Endothelial cell of umbilical vein (primary cell): ENCODE measurements at regions not wholly inside any gene's neighbourhood (a gene's known extent, or its start where the extent isn't known, plus 50 kb on each side); places are given as distances from the start of the nearest gene placed in this dataset.

Source experiments
- BruUV-seq: library from RNA; stranded (reverse); fragments of 400-500 nt; replicated peaks from 2 replicates; lab custom pipeline; 2021; lab: Mats Ljungman, UMichigan
- CTCF ChIA-PET: fragments of 300-600, 350-600 bp; sonication (Branson Sonifier 250); formaldehyde crosslinking; loops from one replicate; lab custom pipeline; 2021; ENCODE audit warnings: antibody characterized with exemption, inconsistent platforms; lab: Charles Lee
- POLR2A ChIA-PET: fragments of 300-600, 350-600 bp; sonication (Branson Sonifier 250); formaldehyde crosslinking; loops from one replicate; lab custom pipeline; 2021; ENCODE audit warnings: antibody characterized with exemption, inconsistent platforms; lab: Charles Lee
- DNase-seq: peaks from one replicate; pipeline ENCODE4 v3.0.0-alpha.2; 2011; ENCODE audit warnings: low read depth, low spot score
- FAIRE-seq: peaks from 2 replicates; lab custom pipeline; 2011; peaks lifted over from hg19 to GRCh38; lab: Jason Lieb, UNC
- H2AFZ ChIP-seq: 2 replicates; pipeline ENCODE4 v1.6.0; 2012; ENCODE audit warnings: low read depth, low read length, control low read depth, inconsistent platforms
- H3K27ac ChIP-seq: 2 replicates; pipeline ENCODE4 v1.5.1; 2011; ENCODE audit warnings: low read depth, mild to moderate bottlenecking, control low read depth, low read length, moderate library complexity; ENCODE audit not compliant: insufficient read depth
- H3K27me3 ChIP-seq, 2 experiments: 2 replicates each; pipeline versions ENCODE4 v1.6.0 to v1.6.1; 2011; ENCODE audit warnings: low read length in 2 of 2, mixed read lengths in 1 of 2; ENCODE audit not compliant: control insufficient read depth in 2 of 2, insufficient read depth in 2 of 2
- H3K36me3 ChIP-seq, 2 experiments: 2 replicates in 1 of 2; 3 replicates in 1 of 2; pipeline ENCODE4 v1.5.1; 2011; ENCODE audit warnings: low read length in 2 of 2, mild to moderate bottlenecking in 1 of 2, moderate library complexity in 1 of 2; ENCODE audit not compliant: control insufficient read depth in 2 of 2, insufficient read depth in 2 of 2; ENCODE audit errors: extremely low read depth in 1 of 2
- H3K4me1 ChIP-seq: 3 replicates; pipeline ENCODE4 v1.5.1; 2011; ENCODE audit warnings: mild to moderate bottlenecking, low read length; ENCODE audit not compliant: control insufficient read depth, insufficient read depth; ENCODE audit errors: extremely low read depth
- H3K4me2 ChIP-seq: 2 replicates; pipeline ENCODE4 v1.6.1; 2011; ENCODE audit warnings: low read length, control low read depth, mixed read lengths; ENCODE audit not compliant: insufficient read depth
- H3K4me3 ChIP-seq, 3 experiments: fragments of 200-600 bp in 1 of 3; sonication (generic), shearing (Covaris generic) in 1 of 3; replicated peaks in 1 of 3; 2 replicates each; pipeline ENCODE4 v1.5.1; 2011 to 2016; ENCODE audit warnings: control low read depth in 3 of 3, low read length in 3 of 3, mild to moderate bottlenecking in 2 of 3, inconsistent platforms in 1 of 3, low read depth in 1 of 3, moderate library complexity in 1 of 3; ENCODE audit not compliant: insufficient read depth in 1 of 3
- H3K79me2 ChIP-seq: 2 replicates; pipeline ENCODE4 v1.6.0; 2012; ENCODE audit warnings: low read length, inconsistent platforms; ENCODE audit not compliant: control insufficient read depth, insufficient read depth
- H3K9ac ChIP-seq: replicated peaks from 2 replicates; pipeline ENCODE3; 2011; ENCODE audit warnings: low read length, control low read depth; ENCODE audit not compliant: insufficient read depth; ENCODE audit errors: extremely low read depth
- H3K9me1 ChIP-seq: replicated peaks from 3 replicates; pipeline ENCODE4 v1.6.0; 2011; ENCODE audit warnings: mild to moderate bottlenecking, low read length; ENCODE audit not compliant: control insufficient read depth, insufficient read depth; ENCODE audit errors: extremely low read depth
- H3K9me3 ChIP-seq: replicated peaks from 2 replicates; pipeline ENCODE4 v1.5.1; 2012; ENCODE audit warnings: low read length, inconsistent platforms; ENCODE audit not compliant: control insufficient read depth, insufficient read depth
- H4K20me1 ChIP-seq: replicated peaks from 2 replicates; pipeline ENCODE3; 2011; ENCODE audit warnings: mild to moderate bottlenecking, low read length; ENCODE audit not compliant: control insufficient read depth, insufficient read depth; ENCODE audit errors: extremely low read depth
- EZH2 ChIP-seq: IDR thresholded peaks from 2 replicates; pipeline ENCODE4 v1.6.1; 2012; ENCODE audit warnings: borderline replicate concordance, low read depth, mild to moderate bottlenecking, moderate library complexity, low read length, inconsistent platforms; ENCODE audit not compliant: severe bottlenecking
- FOS ChIP-seq: IDR thresholded peaks from 2 replicates; pipeline ENCODE4 v1.6.1; 2011; ENCODE audit warnings: mild to moderate bottlenecking, low read length, moderate library complexity, borderline replicate concordance; ENCODE audit not compliant: insufficient read depth
- GATA2 ChIP-seq: IDR thresholded peaks from 2 replicates; pipeline ENCODE4 v1.7.0; 2011; ENCODE audit warnings: low read depth, mild to moderate bottlenecking, moderate library complexity, mixed read lengths, low read length; ENCODE audit not compliant: insufficient read length, insufficient read depth
- JUN ChIP-seq: IDR thresholded peaks from 2 replicates; pipeline ENCODE4 v1.6.1; 2011; ENCODE audit warnings: borderline replicate concordance, low read depth; ENCODE audit not compliant: insufficient read length, insufficient read depth
- MYC ChIP-seq: IDR thresholded peaks from one replicate; pipeline ENCODE4 v1.6.1; 2011; ENCODE audit warnings: mild to moderate bottlenecking, low read depth, low read length
- POLR2A ChIP-seq: IDR thresholded peaks from 2 replicates; pipeline ENCODE4 v1.6.1; 2012; ENCODE audit warnings: low read depth, mild to moderate bottlenecking, control low read depth, low read length
- POLR2AphosphoS5 ChIP-seq: IDR thresholded peaks from 2 replicates; pipeline ENCODE4 v1.6.1; 2012; ENCODE audit warnings: low read depth, mild to moderate bottlenecking, control low read depth, low read length, moderate library complexity; ENCODE audit not compliant: insufficient read depth
- dilution Hi-C: fragments of 300-500 bp; cut with MboI; formaldehyde crosslinking; loops from one replicate; pipeline ENCODE4 v1.15.0; 2019; ENCODE audit warnings: low sequenced_read_pairs; ENCODE audit not compliant: extremely low pct_ligation_motif_present
- intact Hi-C: fragments of 100-400 bp; cut with micrococcal nuclease; formaldehyde crosslinking; loops from one replicate; pipeline ENCODE4 v1.10.0; 2022
- TF ChIP-seq, protein P1 (sequence below): IDR thresholded peaks from 2 replicates; pipeline ENCODE4 v1.6.1; 2011; ENCODE audit not compliant: insufficient read depth, insufficient read length
- TF ChIP-seq, protein P2 (sequence below), 2 donors: IDR thresholded peaks; 1 replicate in 1 of 2; 2 replicates in 1 of 2; pipeline ENCODE4 v1.5.1; 2011; ENCODE audit warnings: low read length in 2 of 2, mild to moderate bottlenecking in 2 of 2, moderate library complexity in 2 of 2, control low read depth in 1 of 2, inconsistent platforms in 1 of 2, low read depth in 1 of 2; ENCODE audit not compliant: insufficient read depth in 1 of 2; ENCODE audit errors: extremely low read depth in 1 of 2

DNA sequence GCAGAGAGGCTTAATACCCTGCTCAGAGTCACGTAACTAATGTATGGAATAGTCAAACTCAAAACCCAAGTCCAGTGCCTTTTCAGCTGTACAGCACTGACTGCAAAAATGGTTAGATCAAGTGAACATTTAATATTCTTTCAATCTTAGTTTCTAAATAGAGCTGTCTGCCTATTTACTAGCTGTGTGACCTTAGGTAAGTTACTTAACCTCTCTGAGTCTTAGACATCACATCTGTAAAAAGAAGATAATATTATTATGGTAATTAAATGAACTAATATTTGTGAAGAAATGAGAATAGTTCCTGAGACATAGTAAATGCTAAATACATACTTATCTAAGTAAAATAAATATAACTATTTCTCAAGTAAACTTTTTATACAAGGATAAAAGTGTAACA lies 235.5 kb downstream of the SAMD5 start:
- H3K9me1 ChIP-seq = no peaks in the 10 kb centered on the region
- H3K4me2 ChIP-seq = no peak overlapping the region
- H3K27me3 ChIP-seq = no peaks in the 10 kb centered on the region
- no peak overlapping the region for H3K27ac ChIP-seq
- no peak for DNase-seq
- TF ChIP-seq JUN = no peak
- TF ChIP-seq POLR2AphosphoS5 = no peak
- TF ChIP-seq EZH2 = no peak
- no peak for TF ChIP-seq FOS
- TF ChIP-seq, protein P1, sequence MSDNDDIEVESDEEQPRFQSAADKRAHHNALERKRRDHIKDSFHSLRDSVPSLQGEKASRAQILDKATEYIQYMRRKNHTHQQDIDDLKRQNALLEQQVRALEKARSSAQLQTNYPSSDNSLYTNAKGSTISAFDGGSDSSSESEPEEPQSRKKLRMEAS = no peak
- TF ChIP-seq POLR2A = no peak
- TF ChIP-seq, protein P2, sequence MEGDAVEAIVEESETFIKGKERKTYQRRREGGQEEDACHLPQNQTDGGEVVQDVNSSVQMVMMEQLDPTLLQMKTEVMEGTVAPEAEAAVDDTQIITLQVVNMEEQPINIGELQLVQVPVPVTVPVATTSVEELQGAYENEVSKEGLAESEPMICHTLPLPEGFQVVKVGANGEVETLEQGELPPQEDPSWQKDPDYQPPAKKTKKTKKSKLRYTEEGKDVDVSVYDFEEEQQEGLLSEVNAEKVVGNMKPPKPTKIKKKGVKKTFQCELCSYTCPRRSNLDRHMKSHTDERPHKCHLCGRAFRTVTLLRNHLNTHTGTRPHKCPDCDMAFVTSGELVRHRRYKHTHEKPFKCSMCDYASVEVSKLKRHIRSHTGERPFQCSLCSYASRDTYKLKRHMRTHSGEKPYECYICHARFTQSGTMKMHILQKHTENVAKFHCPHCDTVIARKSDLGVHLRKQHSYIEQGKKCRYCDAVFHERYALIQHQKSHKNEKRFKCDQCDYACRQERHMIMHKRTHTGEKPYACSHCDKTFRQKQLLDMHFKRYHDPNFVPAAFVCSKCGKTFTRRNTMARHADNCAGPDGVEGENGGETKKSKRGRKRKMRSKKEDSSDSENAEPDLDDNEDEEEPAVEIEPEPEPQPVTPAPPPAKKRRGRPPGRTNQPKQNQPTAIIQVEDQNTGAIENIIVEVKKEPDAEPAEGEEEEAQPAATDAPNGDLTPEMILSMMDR (IDR thresholded peaks at IDR 0.05; ENCODE audit: extremely low read depth in 1 of 2, insufficient read depth in 1 of 2, low read depth in 1 of 2, low read length in 2 of 2) = no peak
- no peak for TF ChIP-seq MYC
- no peak for TF ChIP-seq GATA2
- intact Hi-C loops = no loop called here
- no peaks in the 10 kb centered on the region for H3K36me3 ChIP-seq
- dilution Hi-C loops = no loop called here
- no peaks in the 10 kb centered on the region for H4K20me1 ChIP-seq
- H3K4me3 ChIP-seq = no peak overlapping the region
- no TSS peak for BruUV-seq
- H3K9ac ChIP-seq = no peak overlapping the region
- no peak for FAIRE-seq
- no peak overlapping the region for H2AFZ ChIP-seq
- ChIA-PET POLR2A (no interaction called here), CTCF (no interaction called here)
- no peaks in the 10 kb centered on the region for H3K9me3 ChIP-seq
- no peaks in the 10 kb centered on the region for H3K4me1 ChIP-seq
- H3K79me2 ChIP-seq = no peaks in the 10 kb centered on the region
